Muscle of leg (tissue), 3 donors: ENCODE measurements at regions not wholly inside any gene's neighbourhood (a gene's known extent, or its start where the extent isn't known, plus 50 kb on each side); places are given as distances from the start of the nearest gene placed in this dataset.

Experiments
- DNase-seq: peaks from one replicate; pipeline ENCODE4 v3.0.0; 2013
- H3K27ac ChIP-seq: one replicate; pipeline ENCODE4 v1.5.1; 2013; ENCODE audit warnings: mild to moderate bottlenecking, low read length, control low read depth
- H3K27me3 ChIP-seq: one replicate; pipeline ENCODE4 v1.6.1; 2013; ENCODE audit warnings: low read length; ENCODE audit not compliant: control insufficient read depth, insufficient read depth
- H3K36me3 ChIP-seq: one replicate; pipeline ENCODE4 v1.6.1; 2013; ENCODE audit warnings: low read length; ENCODE audit not compliant: control insufficient read depth, insufficient read depth
- H3K4me1 ChIP-seq: one replicate; pipeline ENCODE4 v1.6.1; 2013; ENCODE audit warnings: low read length; ENCODE audit not compliant: control insufficient read depth, insufficient read depth
- H3K4me3 ChIP-seq: one replicate; pipeline ENCODE4 v1.5.1; 2013; ENCODE audit warnings: low read length, control low read depth
- H3K9me3 ChIP-seq: replicated peaks from 2 replicates; pipeline ENCODE4 v1.6.1; 2013; ENCODE audit warnings: low read depth, low read length; ENCODE audit not compliant: control insufficient read depth
- WGBS: methylation state at CpG from one replicate; pipeline ENCODE4 v1.1.5; 2013; ENCODE audit warnings: missing lambda C conversion rate; ENCODE audit not compliant: insufficient coverage; 5-methylcytosine and 5-hydroxymethylcytosine counted together

DNA sequence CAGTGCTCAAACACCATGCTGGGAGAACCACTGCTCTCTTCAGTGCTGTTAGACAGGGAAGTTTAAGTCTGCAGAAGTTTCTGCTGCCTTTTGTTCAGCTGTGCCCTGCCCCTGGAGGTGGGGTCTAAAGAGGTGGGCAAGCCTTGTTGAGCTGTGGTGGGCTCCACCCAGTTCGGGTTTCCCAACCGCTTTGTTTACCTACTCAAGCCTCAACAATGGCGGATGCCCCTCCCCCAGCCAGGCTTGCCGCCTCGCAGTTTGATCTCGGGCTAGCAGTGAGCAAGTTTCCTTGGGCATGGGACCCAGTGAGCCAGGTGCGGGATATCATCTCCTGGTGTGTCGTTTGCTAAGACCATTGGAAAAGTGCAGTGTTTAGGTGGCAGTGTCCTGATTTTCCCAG lies 670.2 kb upstream of the ALCAM start:
- Histone ChIP-seq H3K4me3 (no peak overlapping the region), H3K9me3 (no peaks in the 10 kb centered on the region), H3K27me3 (no peaks in the 10 kb centered on the region), H3K4me1 (no peaks in the 10 kb centered on the region), H3K36me3 (no peaks in the 10 kb centered on the region), H3K27ac (no peak overlapping the region)
- 77% methylated on average over 6 of the region's 8 CpGs for WGBS
- no peak for DNase-seq

DNA sequence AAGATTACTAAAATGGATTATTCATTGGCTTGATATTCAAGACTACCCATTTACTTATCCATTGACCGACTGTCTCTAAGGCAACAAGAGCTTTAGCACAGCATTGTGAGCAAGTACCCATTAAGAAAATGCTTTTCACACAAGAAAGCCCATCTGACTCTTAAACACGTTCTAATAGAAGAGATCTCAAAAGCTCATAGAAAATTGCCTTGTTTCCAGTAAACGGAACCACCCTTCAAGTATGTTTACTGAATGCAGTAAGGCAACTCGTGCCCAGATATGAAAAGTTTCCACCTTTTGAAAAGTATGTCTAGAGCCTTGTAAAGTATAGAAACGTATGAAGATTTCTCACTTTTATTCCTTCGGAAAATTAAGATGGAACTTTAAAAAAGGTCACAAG lies 655.3 kb upstream of the ALCAM start:
- DNase-seq, result no peak
- Histone ChIP-seq H3K4me3 (no peak overlapping the region), H3K27me3 (no peaks in the 10 kb centered on the region), H3K27ac (no peak overlapping the region), H3K9me3 (no peaks in the 10 kb centered on the region), H3K36me3 (no peaks in the 10 kb centered on the region), H3K4me1 (no peaks in the 10 kb centered on the region)
- 100% methylated on average over 1 of the region's 6 CpGs for WGBS

DNA sequence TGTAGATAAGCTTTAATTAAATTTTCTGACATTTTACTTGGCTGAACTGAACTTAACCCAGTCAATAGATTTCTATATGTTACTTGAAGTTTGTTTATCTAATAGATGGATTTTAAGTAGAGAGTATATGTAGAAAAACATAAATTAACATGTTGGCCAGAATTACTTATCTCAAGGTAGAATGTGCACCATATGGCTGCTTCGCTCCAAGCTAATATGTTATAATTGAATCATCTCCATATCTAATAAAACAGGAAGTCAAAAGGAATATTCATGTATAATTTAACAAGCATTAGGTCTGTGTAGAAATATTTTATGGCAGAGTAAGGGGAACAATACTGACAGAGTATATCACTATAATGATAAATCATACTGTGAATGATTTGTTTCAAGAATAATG lies 650.7 kb upstream of the ALCAM start:
- no peaks in the 10 kb centered on the region for H3K9me3 ChIP-seq
- H3K4me1 ChIP-seq, result no peaks in the 10 kb centered on the region
- no peak overlapping the region for H3K27ac ChIP-seq
- H3K4me3 ChIP-seq, result no peak overlapping the region
- H3K36me3 ChIP-seq, result no peaks in the 10 kb centered on the region
- DNase-seq, result no peak
- no CpG with 5 or more reads among the region's 1 CpG for WGBS
- H3K27me3 ChIP-seq, result no peaks in the 10 kb centered on the region

DNA sequence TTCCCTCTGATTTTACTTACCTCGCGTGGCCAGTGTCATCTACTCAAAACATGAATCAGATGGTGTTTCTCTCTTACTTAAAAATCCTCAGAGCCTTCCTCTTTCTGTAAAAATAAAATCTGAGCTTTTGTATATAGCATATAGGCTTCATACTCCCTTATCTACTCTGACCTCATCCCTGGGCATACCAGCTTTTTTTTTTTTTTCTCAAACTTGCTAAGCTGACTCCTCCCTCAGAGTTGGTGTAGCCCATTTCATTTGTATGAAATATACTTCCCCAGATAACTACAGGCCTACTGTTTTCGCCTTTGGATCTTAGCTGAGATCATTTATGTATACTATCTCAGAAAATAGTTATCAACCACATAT lies 648.9 kb upstream of the ALCAM start:
- Histone ChIP-seq H3K27me3 (no peaks in the 10 kb centered on the region), H3K27ac (no peak overlapping the region), H3K4me3 (no peak overlapping the region), H3K4me1 (no peaks in the 10 kb centered on the region), H3K9me3 (no peaks in the 10 kb centered on the region), H3K36me3 (no peaks in the 10 kb centered on the region)
- DNase-seq, result no peak
- WGBS, result no CpG with 5 or more reads among the region's 3 CpGs

DNA sequence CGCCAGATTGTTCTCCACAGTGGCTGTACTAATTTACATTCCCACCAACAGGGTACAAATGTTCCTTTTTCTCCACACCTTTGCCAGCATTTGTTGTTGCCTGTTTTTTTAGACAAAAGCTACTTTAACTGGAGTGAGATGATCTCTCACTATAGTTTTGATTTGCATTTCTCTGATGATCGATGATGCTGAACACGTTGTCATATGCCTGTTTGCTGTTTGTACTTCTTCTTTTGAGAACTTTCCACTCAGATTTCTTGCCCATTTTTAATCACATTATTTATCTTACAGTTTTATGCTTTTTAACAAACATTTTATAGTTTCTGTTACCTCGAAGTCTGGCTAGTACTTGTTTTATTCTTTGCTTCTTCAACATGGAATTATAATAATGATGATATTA lies 643.7 kb upstream of the ALCAM start:
- Histone ChIP-seq H3K9me3 (no peaks in the 10 kb centered on the region), H3K4me3 (no peak overlapping the region), H3K4me1 (no peaks in the 10 kb centered on the region), H3K27ac (no peak overlapping the region), H3K27me3 (no peaks in the 10 kb centered on the region), H3K36me3 (no peaks in the 10 kb centered on the region)
- no CpG with 5 or more reads among the region's 4 CpGs for WGBS
- no peak for DNase-seq

DNA sequence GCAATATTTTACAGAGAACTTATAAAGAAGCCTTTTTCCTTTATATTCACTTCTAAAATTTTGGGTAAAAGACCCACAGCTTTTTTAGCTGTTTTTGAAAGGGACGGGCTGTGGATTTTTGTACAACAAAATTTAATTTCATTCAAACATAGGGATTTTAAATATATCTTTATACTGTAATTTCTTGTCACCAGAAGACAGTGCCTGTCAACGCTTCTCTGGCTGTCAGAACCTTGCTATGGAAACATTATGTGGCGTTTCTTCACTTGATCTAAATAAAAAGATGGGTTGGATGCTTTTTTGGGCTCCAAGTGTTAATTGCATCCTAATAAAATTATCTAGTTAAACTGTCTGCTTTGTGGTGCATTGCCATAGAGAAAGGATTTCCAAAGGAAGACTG lies 635.6 kb upstream of the ALCAM start:
- Histone ChIP-seq H3K4me1 (no peaks in the 10 kb centered on the region), H3K27ac (no peak overlapping the region), H3K27me3 (no peaks in the 10 kb centered on the region), H3K4me3 (no peak overlapping the region), H3K36me3 (no peaks in the 10 kb centered on the region), H3K9me3 (no peaks in the 10 kb centered on the region)
- DNase-seq, result no peak
- WGBS, result no CpG with 5 or more reads among the region's 3 CpGs

DNA sequence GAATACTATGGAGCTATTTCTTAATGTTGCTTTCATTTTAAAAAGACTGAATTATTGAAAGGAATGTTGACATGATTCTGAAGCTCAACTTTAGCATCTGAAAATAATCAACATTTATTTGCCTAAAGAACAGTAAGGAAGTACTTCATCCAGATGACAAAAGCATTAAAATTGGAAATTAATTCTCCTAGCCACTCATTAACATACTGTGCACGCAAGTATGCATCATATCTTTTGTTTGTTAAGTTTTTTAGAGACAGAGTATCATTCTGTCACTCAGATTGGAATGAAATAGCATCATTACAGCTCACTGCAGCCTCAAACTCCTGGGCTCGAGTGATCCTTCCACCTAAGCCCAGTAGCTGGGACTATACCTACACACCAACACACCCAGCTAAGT lies 632.1 kb upstream of the ALCAM start:
- Histone ChIP-seq H3K27ac (no peak overlapping the region), H3K4me1 (no peaks in the 10 kb centered on the region), H3K36me3 (no peaks in the 10 kb centered on the region), H3K27me3 (no peaks in the 10 kb centered on the region), H3K9me3 (no peaks in the 10 kb centered on the region), H3K4me3 (no peak overlapping the region)
- DNase-seq, result no peak
- no CpG with 5 or more reads among the region's 2 CpGs for WGBS

DNA sequence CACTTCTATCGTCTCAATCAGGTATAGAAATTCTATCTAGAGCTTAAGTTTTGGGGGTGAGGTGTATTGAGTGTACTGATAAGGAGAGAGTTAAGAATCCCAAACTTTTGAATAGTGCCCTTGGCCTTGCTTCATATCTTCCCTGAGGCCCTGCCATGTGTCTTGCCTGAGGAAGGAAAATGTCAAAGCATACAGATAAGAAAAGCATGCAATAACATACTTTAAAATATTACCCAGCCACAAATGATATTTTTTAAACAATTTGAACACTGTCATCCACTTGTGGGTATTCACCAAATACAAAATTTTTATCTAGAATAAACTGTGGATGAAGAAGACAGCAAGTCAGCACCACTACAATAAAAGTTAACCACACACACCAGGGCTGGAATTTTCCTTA lies 631.0 kb upstream of the ALCAM start:
- H3K9me3 ChIP-seq, result no peaks in the 10 kb centered on the region
- no peak overlapping the region for H3K27ac ChIP-seq
- no peaks in the 10 kb centered on the region for H3K36me3 ChIP-seq
- no peak for DNase-seq
- H3K27me3 ChIP-seq, result no peaks in the 10 kb centered on the region
- no CpG with 5 or more reads among the region's 1 CpG for WGBS
- H3K4me3 ChIP-seq, result no peak overlapping the region
- H3K4me1 ChIP-seq, result no peaks in the 10 kb centered on the region

DNA sequence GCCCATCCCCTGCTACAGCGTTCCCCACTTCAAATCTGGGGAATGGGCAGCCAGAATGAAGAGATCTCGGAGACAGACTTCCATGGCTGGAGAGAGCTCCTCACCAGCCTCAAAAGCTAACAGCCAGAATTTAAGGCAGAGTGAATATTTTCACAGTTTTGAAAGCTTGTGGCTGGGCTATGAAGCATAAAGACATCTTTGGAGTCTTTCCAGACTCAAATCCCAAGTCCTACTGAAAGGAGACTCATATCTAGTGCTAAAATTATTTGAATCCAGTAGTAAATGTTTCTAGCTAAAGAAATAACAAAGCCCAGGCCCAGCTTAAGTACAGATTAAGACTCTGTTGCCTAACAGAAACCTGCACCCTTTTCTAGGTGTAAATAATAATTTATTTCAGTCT lies 628.4 kb upstream of the ALCAM start:
- WGBS, result 87% methylated on average over 2 of the region's 2 CpGs
- peak; percentile 43 for DNase-seq
- Histone ChIP-seq H3K36me3 (no peaks in the 10 kb centered on the region), H3K9me3 (no peaks in the 10 kb centered on the region), H3K27ac (no peak overlapping the region), H3K4me1 (no peaks in the 10 kb centered on the region), H3K4me3 (no peak overlapping the region), H3K27me3 (no peaks in the 10 kb centered on the region)

DNA sequence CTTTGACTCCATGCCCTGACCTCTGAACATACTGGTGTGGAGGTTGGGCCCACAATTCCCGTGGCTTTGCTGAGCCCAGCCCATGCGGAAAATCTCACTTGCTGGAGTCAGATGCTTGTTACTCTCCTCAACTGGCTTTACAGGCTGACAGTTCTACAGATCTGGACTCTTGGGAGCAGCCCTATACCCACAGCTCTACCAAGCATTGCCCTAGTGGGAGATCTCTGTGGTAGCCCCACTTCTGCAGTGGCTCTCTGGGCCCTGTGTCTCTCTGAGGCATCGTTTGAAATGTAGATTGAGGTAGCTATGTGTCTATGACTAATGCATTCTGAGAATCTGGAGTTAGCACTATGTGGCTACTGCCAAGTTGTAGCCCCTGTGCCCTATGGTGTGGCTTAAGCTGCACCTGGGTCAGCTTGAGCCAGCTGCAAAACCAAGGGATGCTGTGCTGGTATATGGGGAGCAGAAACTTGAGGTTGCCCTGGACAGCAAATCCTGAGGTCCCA lies 625.8 kb upstream of the ALCAM start:
- DNase-seq, result no peak
- no peak overlapping the region for H3K4me3 ChIP-seq
- 100% methylated on average over 1 of the region's 3 CpGs for WGBS
- no peaks in the 10 kb centered on the region for H3K36me3 ChIP-seq
- H3K27ac ChIP-seq, result no peak overlapping the region
- H3K27me3 ChIP-seq, result no peaks in the 10 kb centered on the region
- no peaks in the 10 kb centered on the region for H3K9me3 ChIP-seq
- H3K4me1 ChIP-seq, result no peaks in the 10 kb centered on the region

DNA sequence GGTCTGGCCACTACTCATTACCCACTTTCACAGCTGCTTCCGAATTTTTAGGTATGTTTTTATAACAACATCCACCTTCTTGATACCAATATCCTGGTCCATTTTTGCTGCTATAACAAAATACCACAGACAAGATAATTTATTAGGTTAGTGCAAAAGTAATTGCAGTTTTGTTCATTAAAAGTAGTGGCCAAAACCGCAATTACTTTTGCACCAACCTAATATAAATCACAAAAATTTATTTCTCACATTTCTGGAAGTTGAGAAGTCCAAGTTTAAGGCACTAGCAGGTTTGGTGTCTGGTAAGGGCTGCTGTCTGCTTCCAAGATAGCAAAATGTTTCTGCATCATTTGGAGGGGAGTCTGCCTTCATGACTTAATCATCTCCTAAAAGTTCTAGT lies 624.7 kb upstream of the ALCAM start:
- no peak for DNase-seq
- no CpG with 5 or more reads among the region's 2 CpGs for WGBS
- no peaks in the 10 kb centered on the region for H3K27me3 ChIP-seq
- H3K4me3 ChIP-seq, result no peak overlapping the region
- H3K27ac ChIP-seq, result no peak overlapping the region
- no peaks in the 10 kb centered on the region for H3K36me3 ChIP-seq
- H3K4me1 ChIP-seq, result no peaks in the 10 kb centered on the region
- H3K9me3 ChIP-seq, result no peaks in the 10 kb centered on the region
